ENCODE measurements at regions not wholly inside any gene's neighbourhood (a gene's known extent, or its start where the extent isn't known, plus 50 kb on each side); places are given as distances from the start of the nearest gene placed in this dataset.

GRCh38 chr7:27312820-27313219 is 70.2 kb downstream of the EVX1 start (continued):
- TF ChIP-seq ZNF423 (CRISPR knock-in tag; IDR thresholded peaks at IDR 0.05): no peak
- no peak for TF ChIP-seq OVOL2 (CRISPR knock-in tag; IDR thresholded peaks at IDR 0.05; ENCODE audit: borderline replicate concordance)
- TF ChIP-seq FOXP1 (CRISPR knock-in tag; IDR thresholded peaks at IDR 0.05; ENCODE audit: borderline replicate concordance): no peak
- no peak for TF ChIP-seq HMGXB4 (CRISPR knock-in tag; IDR thresholded peaks at IDR 0.05)
- no peak for TF ChIP-seq AFF4 (CRISPR knock-in tag; IDR thresholded peaks at IDR 0.05; ENCODE audit: borderline replicate concordance)
- no peak for TF ChIP-seq ZBTB21 (CRISPR knock-in tag; IDR thresholded peaks at IDR 0.05; ENCODE audit: borderline replicate concordance)
- TF ChIP-seq FOXJ3 (CRISPR knock-in tag; IDR thresholded peaks at IDR 0.05; ENCODE audit: borderline replicate concordance): no peak

GRCh38 chr7:27314111-27314510 is 71.5 kb downstream of the EVX1 start:
- no peak overlapping the region for H3K27ac Mint-ChIP-seq
- no peak for TF ChIP-seq USF2 (CRISPR knock-in tag; IDR thresholded peaks at IDR 0.05)
- DNase-seq (ENCODE audit: low spot score) (no peak), ATAC-seq (no peak)
- peaks cover 7% of the 10 kb centered on the region for H3K9me3 Mint-ChIP-seq
- H3K4me3 Mint-ChIP-seq: no peak overlapping the region
- peaks cover 25% of the 10 kb centered on the region for H3K4me1 Mint-ChIP-seq
- H3K27me3 Mint-ChIP-seq (ENCODE audit: low read depth): no peaks in the 10 kb centered on the region
- POLR2A ChIA-PET: no interaction called here
- CTCF ChIA-PET: interaction anchor here (1.2 kb wide), 1 partner anchor 16 kb away, joined by 4 read pairs; no protein-coding TSS in a partner anchor
- peaks cover 3% of the 10 kb centered on the region; the same call in 1 of the 2 replicates for H3K36me3 Mint-ChIP-seq

- ChIA-PET POLR2A (no interaction called here), CTCF (interaction anchor here (0.6 to 1.2 kb wide), 2 partner anchors 15 to 29 kb away, joined by 3 to 4 read pairs; no protein-coding TSS in a partner anchor)
- Mint-ChIP-seq H3K9me3 (peaks cover 15% of the 10 kb centered on the region), H3K4me1 (peaks cover 25% of the 10 kb centered on the region), H3K27me3 (ENCODE audit: low read depth) (no peaks in the 10 kb centered on the region), H3K36me3 (peaks cover 3% of the 10 kb centered on the region; the same call in 1 of the 2 replicates), H3K27ac (no peak overlapping the region), H3K4me3 (no peak overlapping the region)
- DNase-seq (ENCODE audit: low spot score) (no peak), ATAC-seq (no peak)
- TF ChIP-seq CBFB (CRISPR knock-in tag; IDR thresholded peaks at IDR 0.05; ENCODE audit: low read depth) (no peak), E2F4 (CRISPR knock-in tag; IDR thresholded peaks at IDR 0.05; ENCODE audit: borderline replicate concordance, low read depth) (no peak), ZNF396 (CRISPR knock-in tag; IDR thresholded peaks at IDR 0.05; ENCODE audit: borderline replicate concordance) (no peak), TCF7 (CRISPR knock-in tag; IDR thresholded peaks at IDR 0.05; ENCODE audit: low read depth) (no peak), ZNF423 (CRISPR knock-in tag; IDR thresholded peaks at IDR 0.05) (no peak), SMAD3 (CRISPR knock-in tag; IDR thresholded peaks at IDR 0.05; ENCODE audit: borderline replicate concordance) (no peak), ZNF425 (CRISPR knock-in tag; conservative IDR thresholded peaks at IDR 0.05) (no peak), EMX1 (CRISPR knock-in tag; IDR thresholded peaks at IDR 0.05) (no peak), NFE2L1 (CRISPR knock-in tag; IDR thresholded peaks at IDR 0.05) (no peak), ATF1 (CRISPR knock-in tag; IDR thresholded peaks at IDR 0.05) (no peak), HMGXB4 (CRISPR knock-in tag; IDR thresholded peaks at IDR 0.05) (no peak), PREB (CRISPR knock-in tag; IDR thresholded peaks at IDR 0.05; ENCODE audit: borderline replicate concordance) (no peak), NR3C1 (CRISPR knock-in tag; conservative IDR thresholded peaks at IDR 0.05; ENCODE audit: low read depth) (no peak), ZNF121 (CRISPR knock-in tag; IDR thresholded peaks at IDR 0.05) (no peak), GABPB1 (CRISPR knock-in tag; IDR thresholded peaks at IDR 0.05) (no peak)
Measured at GRCh38 chr7:27315066-27315465, 72.5 kb downstream of the EVX1 start.

All from WTC11 (cell line).